ENCODE measurements at regions not wholly inside any gene's neighbourhood (a gene's known extent, or its start where the extent isn't known, plus 50 kb on each side); places are given as distances from the start of the nearest gene placed in this dataset.

DNA sequence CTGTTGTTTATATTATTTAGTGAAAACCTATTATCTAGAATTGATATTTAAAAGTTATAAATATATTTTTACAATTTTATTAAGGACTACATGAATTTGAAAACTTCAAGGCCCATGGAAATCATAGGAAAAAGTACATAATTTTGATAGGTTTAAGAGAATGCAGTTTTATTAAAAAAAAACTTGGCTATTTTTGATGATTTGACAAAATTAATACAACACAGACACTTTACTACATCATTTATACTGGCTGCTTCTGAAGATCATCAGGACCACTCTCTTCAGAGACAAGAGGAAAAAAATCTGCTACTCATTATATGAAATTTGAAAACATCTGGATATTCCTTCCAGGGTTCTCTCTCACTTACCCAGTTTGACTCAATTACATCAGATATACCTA is 637.7 kb downstream of the BCKDHB start:
- H3K36me3 ChIP-seq, result no peaks in the 10 kb centered on the region
- intact Hi-C loops (cut with DNase I; ENCODE audit: low total_unique reads), result no loop called here
- no peak overlapping the region for H3K4me3 ChIP-seq
- DNase-seq, result no peak
- peaks cover 0 to 3% (median 0%) of the 10 kb centered on the region in 3 donors for H3K9me3 ChIP-seq
- no peak overlapping the region for H3K27ac ChIP-seq
- H3K27me3 ChIP-seq, result no peaks in the 10 kb centered on the region
- H3K4me1 ChIP-seq, result no peaks in the 10 kb centered on the region
- TF ChIP-seq, protein P1, sequence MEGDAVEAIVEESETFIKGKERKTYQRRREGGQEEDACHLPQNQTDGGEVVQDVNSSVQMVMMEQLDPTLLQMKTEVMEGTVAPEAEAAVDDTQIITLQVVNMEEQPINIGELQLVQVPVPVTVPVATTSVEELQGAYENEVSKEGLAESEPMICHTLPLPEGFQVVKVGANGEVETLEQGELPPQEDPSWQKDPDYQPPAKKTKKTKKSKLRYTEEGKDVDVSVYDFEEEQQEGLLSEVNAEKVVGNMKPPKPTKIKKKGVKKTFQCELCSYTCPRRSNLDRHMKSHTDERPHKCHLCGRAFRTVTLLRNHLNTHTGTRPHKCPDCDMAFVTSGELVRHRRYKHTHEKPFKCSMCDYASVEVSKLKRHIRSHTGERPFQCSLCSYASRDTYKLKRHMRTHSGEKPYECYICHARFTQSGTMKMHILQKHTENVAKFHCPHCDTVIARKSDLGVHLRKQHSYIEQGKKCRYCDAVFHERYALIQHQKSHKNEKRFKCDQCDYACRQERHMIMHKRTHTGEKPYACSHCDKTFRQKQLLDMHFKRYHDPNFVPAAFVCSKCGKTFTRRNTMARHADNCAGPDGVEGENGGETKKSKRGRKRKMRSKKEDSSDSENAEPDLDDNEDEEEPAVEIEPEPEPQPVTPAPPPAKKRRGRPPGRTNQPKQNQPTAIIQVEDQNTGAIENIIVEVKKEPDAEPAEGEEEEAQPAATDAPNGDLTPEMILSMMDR (IDR thresholded peaks at IDR 0.05), result no peak

DNA sequence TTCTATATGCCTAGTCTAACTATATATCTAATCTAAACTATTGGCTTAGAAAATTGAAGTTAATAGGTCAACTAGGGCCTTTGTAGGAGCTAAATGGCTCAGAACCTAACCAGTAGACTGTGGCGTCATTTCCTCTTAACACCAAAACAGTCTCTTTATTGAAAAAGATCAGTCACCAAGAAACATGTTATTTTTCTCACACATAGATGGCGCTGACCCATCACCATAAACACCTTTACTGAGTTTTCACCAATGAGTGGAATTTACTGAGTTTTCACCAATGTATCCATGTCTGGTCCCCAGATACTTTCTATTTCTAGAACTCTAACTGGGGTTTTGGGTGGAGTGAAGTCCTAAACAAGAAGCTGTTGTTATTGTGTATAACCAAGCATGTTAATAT is 636.0 kb downstream of the BCKDHB start:
- intact Hi-C loops (cut with DNase I; ENCODE audit: low total_unique reads), result no loop called here
- Histone ChIP-seq H3K4me3 (no peak overlapping the region), H3K27ac (no peak overlapping the region), H3K36me3 (no peaks in the 10 kb centered on the region), H3K9me3 (no peaks in the 10 kb centered on the region), H3K27me3 (no peaks in the 10 kb centered on the region), H3K4me1 (no peaks in the 10 kb centered on the region)
- DNase-seq, result no peak
- TF ChIP-seq, protein P1 (IDR thresholded peaks at IDR 0.05), result peak; percentile 31 to 33

DNA sequence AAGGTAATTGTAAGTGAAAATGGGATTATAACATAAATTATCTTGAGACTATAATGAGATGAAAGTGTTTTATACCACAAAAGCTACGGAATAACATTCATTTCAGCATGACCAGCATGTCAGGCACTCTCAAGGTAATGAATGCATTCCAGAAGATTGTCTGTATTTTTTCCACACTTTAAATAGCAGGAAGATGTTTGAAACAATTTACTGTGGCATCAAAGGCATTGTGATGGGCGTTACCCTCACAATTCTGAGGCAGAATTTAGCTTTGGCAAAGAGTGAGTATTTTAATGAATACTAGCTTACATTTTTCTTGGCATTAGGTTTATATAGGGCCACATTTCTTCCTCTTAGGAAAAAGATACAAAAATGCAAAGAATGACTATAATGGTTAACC is 627.2 kb downstream of the BCKDHB start:
- intact Hi-C loops (cut with DNase I; ENCODE audit: low total_unique reads), result no loop called here
- no peaks in the 10 kb centered on the region for H3K4me1 ChIP-seq
- no peak overlapping the region for H3K27ac ChIP-seq
- no peaks in the 10 kb centered on the region for H3K36me3 ChIP-seq
- no peaks in the 10 kb centered on the region for H3K27me3 ChIP-seq
- TF ChIP-seq, protein P1 (IDR thresholded peaks at IDR 0.05), result no peak
- no peak overlapping the region for H3K4me3 ChIP-seq
- no peak for DNase-seq
- no peaks in the 10 kb centered on the region for H3K9me3 ChIP-seq

DNA sequence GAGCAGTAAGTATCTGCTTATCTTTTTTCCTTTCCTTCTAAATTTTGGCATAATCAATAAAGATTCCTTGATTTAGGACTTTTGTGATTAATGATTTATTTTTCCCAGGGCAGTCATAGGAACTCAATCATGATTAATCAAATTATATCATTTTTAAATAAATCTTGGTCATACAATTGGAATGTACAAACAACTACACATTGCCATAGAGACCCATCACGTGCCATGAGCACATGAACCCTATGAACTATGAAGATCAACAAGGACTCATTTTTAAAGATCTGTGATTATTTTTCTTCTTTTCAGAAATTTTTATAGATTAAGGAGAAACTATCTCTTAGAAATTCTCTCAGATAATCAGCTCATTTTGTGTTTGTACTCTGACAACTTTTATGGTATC is 622.4 kb downstream of the BCKDHB start:
- H3K4me3 ChIP-seq, result no peak overlapping the region
- H3K27me3 ChIP-seq, result no peaks in the 10 kb centered on the region
- TF ChIP-seq, protein P1 (IDR thresholded peaks at IDR 0.05), result no peak
- no peak overlapping the region for H3K27ac ChIP-seq
- DNase-seq, result no peak
- H3K4me1 ChIP-seq, result no peaks in the 10 kb centered on the region
- H3K36me3 ChIP-seq, result no peaks in the 10 kb centered on the region
- intact Hi-C loops (cut with DNase I; ENCODE audit: low total_unique reads), result no loop called here
- no peaks in the 10 kb centered on the region for H3K9me3 ChIP-seq

DNA sequence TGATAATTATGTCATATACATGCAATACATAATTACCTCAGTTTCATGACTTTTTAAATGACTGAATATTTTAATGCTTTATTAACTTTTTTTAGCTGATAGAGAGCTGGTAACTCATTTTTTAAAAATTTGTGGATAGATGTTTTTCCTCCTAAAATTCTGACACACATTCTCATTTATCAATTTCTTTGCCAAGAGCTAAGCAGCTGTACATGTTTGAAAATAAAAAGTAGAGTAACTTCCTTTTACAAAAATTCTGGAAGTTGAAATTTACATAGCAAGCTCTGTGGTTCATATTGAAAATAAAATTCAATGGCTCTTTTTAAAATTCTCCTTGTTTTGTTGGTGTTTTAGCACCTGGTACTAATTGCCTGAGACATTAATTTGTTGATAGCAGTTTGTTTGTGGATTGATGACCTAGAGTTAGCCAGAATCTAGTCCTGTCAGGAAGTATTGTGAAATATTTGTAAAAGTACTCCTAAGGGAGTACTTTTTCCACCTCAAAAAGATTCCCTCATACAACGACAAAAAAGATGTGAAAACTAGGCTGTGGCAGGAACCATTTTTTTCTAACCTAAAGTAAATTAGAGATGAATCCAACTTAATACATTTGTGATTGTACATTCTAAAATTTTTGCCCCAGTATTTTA is 621.8 kb downstream of the BCKDHB start:
- Histone ChIP-seq H3K36me3 (no peaks in the 10 kb centered on the region), H3K27ac (no peak overlapping the region), H3K4me3 (no peak overlapping the region), H3K9me3 (no peaks in the 10 kb centered on the region), H3K4me1 (no peaks in the 10 kb centered on the region), H3K27me3 (no peaks in the 10 kb centered on the region)
- intact Hi-C loops (cut with DNase I; ENCODE audit: low total_unique reads), result no loop called here
- DNase-seq, result no peak
- TF ChIP-seq, protein P1 (IDR thresholded peaks at IDR 0.05), result no peak
